Heart right ventricle (tissue), 16 donors: ENCODE measurements at regions not wholly inside any gene's neighbourhood (a gene's known extent, or its start where the extent isn't known, plus 50 kb on each side); places are given as distances from the start of the nearest gene placed in this dataset.

Experiments
- ATAC-seq, 8 donors: fragments of 200-7000 bp; cut with Tn5 transposase; one replicate each; pipeline ENCODE4 v1.9.1; 2020; ENCODE audit warnings: mild to moderate bottlenecking in 8 of 8, moderate library complexity in 8 of 8, moderate number of reproducible peaks in 1 of 8
- DNase-seq, 2 donors: peaks; one replicate each; pipeline ENCODE4 v3.0.0-alpha.2; 2020
- H3K27ac ChIP-seq, 10 donors: fragments of 200-600 bp; sonication (generic) in 2 of 10; one replicate each; pipeline versions ENCODE4 v1.5.0 to v1.8.0; 2020 to 2022; ENCODE audit warnings: mild to moderate bottlenecking in 3 of 10
- H3K27me3 ChIP-seq, 7 donors: fragments of 200-600 bp; one replicate each; pipeline ENCODE4 v1.8.0; 2021 to 2022; ENCODE audit warnings: mild to moderate bottlenecking in 2 of 7
- H3K36me3 ChIP-seq, 9 donors: fragments of 200-600 bp; sonication (generic) in 1 of 9; one replicate each; pipeline versions ENCODE4 v1.5.0 to v1.8.0; 2020 to 2022; ENCODE audit warnings: mild to moderate bottlenecking in 2 of 9
- H3K4me1 ChIP-seq, 9 donors: fragments of 200-600 bp; sonication (generic) in 1 of 9; one replicate each; pipeline versions ENCODE4 v1.5.0 to v1.8.0; 2020 to 2022; ENCODE audit warnings: mild to moderate bottlenecking in 4 of 9
- H3K4me3 ChIP-seq, 10 donors: fragments of 200-600 bp; sonication (generic) in 2 of 10; one replicate each; pipeline versions ENCODE4 v1.5.0 to v1.8.0; 2020 to 2022; ENCODE audit warnings: mild to moderate bottlenecking in 7 of 10, moderate library complexity in 2 of 10
- H3K9me3 ChIP-seq, 11 donors: fragments of 200-600 bp in 10 of 11; sonication (generic) in 2 of 11; one replicate each; pipeline versions ENCODE4 v1.5.0 to v1.8.0; 2013 to 2022; ENCODE audit warnings: mild to moderate bottlenecking in 2 of 11, control low read depth in 1 of 11, moderate library complexity in 1 of 11
- CTCF ChIP-seq, 9 donors: fragments of 200-600 bp; sonication (generic) in 2 of 9; IDR thresholded peaks; one replicate each; pipeline versions ENCODE4 v1.5.0 to v1.8.0; 2021 to 2022; ENCODE audit warnings: antibody characterized with exemption in 9 of 9, mild to moderate bottlenecking in 5 of 9, moderate library complexity in 1 of 9
- WGBS, 2 donors: extraction: QIAGEN DNeasy Blood & Tissue Kit; methylation state at CpG; one replicate each; pipeline ENCODE4 v1.1.7; 2013; ENCODE audit warnings: inconsistent platforms in 1 of 2; 5-methylcytosine and 5-hydroxymethylcytosine counted together
- intact Hi-C, 10 donors: fragments of 100-400 bp; cut with DNase I; formaldehyde crosslinking; loops; one replicate each; pipeline versions ENCODE4 v1.11.1 to v1.14.2; 2022
- donor health status: Arrhythmogenic right ventricular cardiomyopathy.
- donor health status: ischemic (EF 13 %, LVEDD 7.1; RV severe dilation, severe dysfunction).
- donor health status: healthy with polysubstance abuse.
- donor health status: DM: no; HTN: yes; CAD: no.
- donor health status: DM: no; HTN: no; CAD: no.
- donor health status: ischemic (EF 25% LVEDD 6.9; RV normal size, moderate dysfunction).
- donor health status: ischemic (EF 25% LVEDD 5.7; RV mildly dilated, moderate dysfunction).
- donor health status: healthy.
- donor health status: DM: yes; HTN: yes; CAD: no.
- donor health status: Ischemic cardiomyopathy.
- donor health status: ischemic (EF 35%, LVEDD 5.7; RV mildly dilated, moderate dysfunction).
- donor health status: nonischemic (EF 11% LVEDD 7.7; RV severe dilation, severe dysfunction).
- donor health status: DM: yes; HTN: yes; CAD: no.
- donor health status: PGD.
- donor health status: ischemic (EF 29% LVEDD 5.4; RV normal size, mild dysfunction).
- donor health status: nonischemic (EF 23%, LVEDD 6.1; RV moderate dilation, normal function).

- TF ChIP-seq CTCF (IDR thresholded peaks at IDR 0.05) = no peak
- no peaks in the 10 kb centered on the region for H3K36me3 ChIP-seq
- 78 to 89% methylated on average over 4 of the region's 4 CpGs for WGBS, 2 donors
- no peaks in the 10 kb centered on the region for H3K27me3 ChIP-seq
- DNase-seq (no peak), ATAC-seq (no peak)
- peaks cover 0 to 3% (median 0%) of the 10 kb centered on the region in 11 donors for H3K9me3 ChIP-seq
- intact Hi-C loops = no loop called here
- no peak overlapping the region for H3K27ac ChIP-seq
- no peak overlapping the region for H3K4me3 ChIP-seq
- H3K4me1 ChIP-seq = no peaks in the 10 kb centered on the region
Measured at GRCh38 chr1:88488237-88488636, 195.8 kb upstream of the PKN2 start.

GRCh38 chr1:88490676-88491075 lies 193.4 kb upstream of the PKN2 start:
- WGBS, 2 donors = 26 to 27% methylated on average over 2 of the region's 2 CpGs
- Histone ChIP-seq H3K27me3 (no peaks in the 10 kb centered on the region), H3K36me3 (no peaks in the 10 kb centered on the region), H3K9me3 (peaks cover 0 to 3% (median 0%) of the 10 kb centered on the region in 11 donors), H3K4me1 (no peaks in the 10 kb centered on the region), H3K4me3 (no peak overlapping the region), H3K27ac (no peak overlapping the region)
- intact Hi-C loops = no loop called here
- ATAC-seq = peak in 1 of 8 donors; percentile 64
- no peak for TF ChIP-seq CTCF (IDR thresholded peaks at IDR 0.05)
- DNase-seq = no peak

- Histone ChIP-seq H3K27me3 (no peaks in the 10 kb centered on the region), H3K9me3 (no peaks in the 10 kb centered on the region), H3K36me3 (no peaks in the 10 kb centered on the region), H3K27ac (no peak overlapping the region), H3K4me3 (no peak overlapping the region), H3K4me1 (peaks cover 0 to 3% (median 0%) of the 10 kb centered on the region in 9 donors)
- no peak for TF ChIP-seq CTCF (IDR thresholded peaks at IDR 0.05)
- no peak for ATAC-seq
- intact Hi-C loops = loop anchor here in 1 of 10 donors (2.0 kb wide), 1 partner anchor 1167 kb away; no protein-coding TSS in a partner anchor
- no peak for DNase-seq
Measured at GRCh38 chr1:88499671-88500070, 184.4 kb upstream of the PKN2 start.

GRCh38 chr1:88502886-88503285 lies 181.2 kb upstream of the PKN2 start:
- TF ChIP-seq CTCF (IDR thresholded peaks at IDR 0.05) = no peak
- 69 to 71% methylated on average over 2 of the region's 2 CpGs for WGBS, 2 donors
- intact Hi-C loops = no loop called here

More at GRCh38 chr1:88502886-88503285, 181.2 kb upstream of the PKN2 start:
- no peaks in the 10 kb centered on the region for H3K27me3 ChIP-seq
- ATAC-seq = peak in 2 of 8 donors; percentile 25 to 74
- DNase-seq = no peak
- peak overlapping the region in 1 of 10 donors; percentile 49 for H3K27ac ChIP-seq
- no peak overlapping the region for H3K4me3 ChIP-seq
- H3K4me1 ChIP-seq = peaks cover 0 to 3% (median 0%) of the 10 kb centered on the region in 9 donors
- no peaks in the 10 kb centered on the region for H3K36me3 ChIP-seq
- H3K9me3 ChIP-seq = no peaks in the 10 kb centered on the region
